HuH-7 (cell line): ENCODE measurements at regions not wholly inside any gene's neighbourhood (a gene's known extent, or its start where the extent isn't known, plus 50 kb on each side); places are given as distances from the start of the nearest gene placed in this dataset.

ENCODE experiments used
- DNase-seq: peaks from one replicate; pipeline ENCODE4 v3.0.0; 2011; ENCODE audit warnings: low spot score

DNA sequence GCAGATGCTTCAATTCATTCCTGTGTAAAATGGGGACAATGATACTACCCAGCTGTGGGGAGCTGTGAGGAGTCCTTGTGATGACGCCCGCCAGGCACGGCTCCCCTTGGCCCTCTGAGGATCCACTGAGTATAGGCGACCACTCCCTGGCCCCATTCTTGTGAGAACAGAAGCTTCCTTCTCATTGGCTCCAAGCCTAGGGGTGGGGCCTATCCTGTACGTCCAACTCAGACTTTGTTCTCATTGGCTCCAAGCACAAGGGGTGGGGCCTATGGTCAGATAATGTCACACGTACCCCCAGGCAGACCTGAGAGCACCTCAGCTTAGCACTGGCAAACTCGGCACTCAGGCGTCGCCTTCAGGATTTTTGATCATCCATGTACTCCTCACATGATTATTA lies 232.9 kb upstream of the MVB12B start:
- DNase-seq = no peak

DNA sequence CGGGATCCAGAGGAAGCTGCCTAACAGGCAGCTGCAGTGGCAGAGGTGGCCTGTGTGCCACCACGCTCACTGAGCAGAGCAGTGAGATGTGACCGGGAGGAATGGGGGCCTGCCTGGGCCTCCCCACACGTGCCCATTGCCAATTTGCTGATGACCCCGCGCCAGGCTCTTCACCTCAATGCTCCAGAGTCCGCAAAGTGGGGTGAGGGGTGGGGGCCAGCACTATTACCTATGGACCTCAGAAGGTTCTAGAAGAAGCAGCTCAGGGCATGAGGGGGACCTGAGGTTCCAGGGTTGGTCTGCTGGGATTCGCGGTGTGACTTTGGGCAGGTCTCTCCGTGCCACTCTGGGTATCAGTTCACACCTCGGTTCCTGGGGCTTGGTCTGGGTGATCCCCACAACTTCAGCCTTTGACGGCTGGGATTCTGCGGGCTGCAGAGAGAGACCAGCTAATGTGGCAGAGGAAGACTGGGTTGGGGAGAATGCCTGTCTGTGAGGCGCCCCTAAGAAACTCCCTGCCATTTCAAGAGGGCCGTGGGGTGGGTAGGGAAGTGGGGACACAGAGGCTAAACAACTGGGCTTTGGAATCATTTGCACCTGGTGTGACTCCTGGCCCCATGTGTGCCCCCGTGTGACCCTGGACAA lies 231.0 kb upstream of the MVB12B start:
- DNase-seq = no peak

DNA sequence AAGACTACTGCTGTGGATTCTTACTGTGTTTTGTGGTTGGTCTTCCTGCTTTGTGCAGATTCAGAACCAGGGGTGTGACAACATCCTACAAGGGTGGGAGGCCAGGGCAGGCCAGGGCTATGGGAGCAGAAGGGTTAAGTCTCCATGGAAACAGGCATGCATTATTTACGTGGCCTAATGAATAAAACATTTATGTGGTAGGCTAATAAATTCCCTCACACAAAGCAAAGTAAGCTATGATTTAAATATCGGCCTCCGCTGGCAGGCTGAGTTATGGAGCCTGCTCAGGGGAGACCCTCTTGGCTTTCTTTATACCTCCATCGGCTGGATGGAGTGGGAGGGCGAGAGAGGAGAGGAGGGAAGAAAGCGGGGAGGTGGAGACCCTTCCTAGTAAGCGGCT lies 230.3 kb upstream of the MVB12B start:
- no peak for DNase-seq

DNA sequence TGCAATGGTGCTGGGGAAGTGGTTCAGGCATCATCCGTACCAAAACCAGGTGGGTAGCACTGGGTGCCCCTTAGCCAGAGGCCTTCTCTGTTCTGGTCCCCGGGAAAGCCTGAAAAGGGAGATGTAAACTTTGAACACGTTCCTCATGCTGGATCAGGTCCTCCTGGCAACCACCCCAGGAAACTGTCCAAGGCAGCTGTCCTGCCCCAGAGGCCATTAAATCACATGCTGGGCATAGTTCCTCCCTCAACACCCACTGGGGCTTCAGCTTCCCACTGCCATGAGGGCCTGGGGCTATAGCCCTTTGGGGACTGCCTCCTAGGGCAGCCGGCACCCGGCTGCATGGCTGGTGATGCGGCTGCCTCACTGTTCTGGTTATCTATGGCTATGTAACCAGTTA lies 228.9 kb upstream of the MVB12B start:
- DNase-seq = no peak

DNA sequence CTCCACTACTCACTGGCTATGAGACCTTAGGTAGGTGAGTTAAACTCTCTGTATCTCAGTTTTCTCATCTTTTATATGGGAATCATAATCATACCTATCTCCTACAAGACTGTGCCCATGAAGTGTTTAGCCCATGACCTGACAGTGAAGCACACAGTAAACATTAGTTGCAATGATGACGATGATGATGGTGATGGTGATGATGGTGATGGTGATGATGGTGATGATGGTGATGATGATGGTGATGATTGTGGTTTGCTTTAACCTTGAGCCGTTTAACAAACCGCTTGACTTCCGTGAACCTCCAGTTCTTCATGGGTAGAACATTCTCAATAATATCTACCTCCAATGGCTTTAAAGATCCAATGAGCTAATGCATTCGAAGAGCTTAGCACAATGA lies 220.2 kb upstream of the MVB12B start:
- no peak for DNase-seq

DNA sequence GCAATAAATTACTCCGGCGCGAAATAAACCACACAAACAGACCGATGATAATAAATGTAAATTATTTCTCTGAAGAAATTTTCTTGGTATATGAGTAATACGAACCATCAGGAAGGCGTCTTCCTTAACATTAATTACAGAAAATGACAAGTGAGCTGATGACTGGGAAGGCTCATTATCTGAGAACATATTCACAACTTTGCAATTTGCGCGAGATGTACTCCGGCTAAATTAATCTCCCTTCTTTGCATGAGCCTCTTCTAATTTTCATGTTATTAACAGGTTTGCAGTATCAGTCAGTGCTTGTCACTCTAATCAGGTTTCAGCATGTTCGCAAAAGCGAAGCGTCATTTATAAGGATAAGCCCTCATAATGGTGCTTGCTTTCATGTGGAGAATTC lies 218.9 kb upstream of the MVB12B start:
- DNase-seq = no peak

DNA sequence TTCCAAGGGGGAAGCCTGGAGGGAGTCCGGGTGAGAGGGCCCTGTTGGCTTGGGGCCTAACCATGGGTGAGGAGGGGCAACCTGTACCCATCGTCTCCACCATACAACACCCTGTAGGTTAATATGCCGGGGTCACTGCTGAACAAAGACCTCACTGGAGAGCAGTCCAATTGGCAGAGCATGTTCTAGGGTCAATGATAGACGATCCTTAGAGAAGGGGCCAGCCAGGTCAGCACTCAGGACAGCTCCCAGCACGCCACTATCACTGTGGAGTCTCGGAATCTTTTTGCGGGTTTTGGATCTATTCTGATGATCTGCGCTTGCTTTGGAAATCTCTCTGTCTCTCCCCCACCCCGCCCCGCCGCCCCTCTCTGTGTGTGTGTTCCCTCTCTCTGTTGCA lies 218.4 kb upstream of the MVB12B start:
- DNase-seq = peak; percentile 44

DNA sequence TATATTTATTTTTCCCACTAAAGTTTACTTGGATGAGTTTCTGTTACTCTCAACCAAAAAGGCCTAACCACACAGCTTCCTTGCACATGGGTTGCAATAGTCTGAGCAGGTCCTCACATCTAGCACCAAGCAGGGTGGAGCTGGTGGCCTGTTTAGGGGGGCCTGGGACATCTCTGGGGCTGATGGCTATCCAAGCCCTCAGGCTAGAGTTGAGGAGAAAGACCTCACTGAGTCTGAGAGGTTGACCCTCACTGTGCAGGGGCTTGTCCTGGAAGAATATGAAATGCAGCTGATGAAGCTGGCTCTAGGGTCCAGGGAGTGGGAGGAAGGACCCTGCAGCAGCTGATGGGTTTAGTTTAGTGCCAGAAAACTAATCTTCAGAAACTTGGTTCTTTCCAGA lies 217.1 kb upstream of the MVB12B start:
- DNase-seq = no peak

DNA sequence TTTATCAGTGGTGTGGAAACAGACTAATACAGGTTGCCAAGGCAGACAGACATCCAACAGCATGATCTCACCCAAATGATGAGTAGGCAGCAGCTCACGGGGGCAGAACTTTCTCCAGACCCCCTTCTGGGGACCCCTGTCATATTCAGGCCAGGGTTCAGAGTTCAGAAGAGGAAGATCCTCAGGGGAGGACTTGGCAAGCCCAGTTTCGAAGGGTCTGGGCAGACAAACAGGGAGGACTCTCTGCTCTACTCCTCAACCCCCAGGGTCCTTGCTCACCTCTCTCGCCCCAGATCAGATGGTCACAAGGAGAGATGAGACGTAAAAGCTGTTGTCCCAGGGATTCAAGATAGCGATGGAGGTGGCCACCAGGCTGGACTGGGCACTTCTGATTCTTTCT lies 215.1 kb upstream of the MVB12B start:
- DNase-seq = no peak

DNA sequence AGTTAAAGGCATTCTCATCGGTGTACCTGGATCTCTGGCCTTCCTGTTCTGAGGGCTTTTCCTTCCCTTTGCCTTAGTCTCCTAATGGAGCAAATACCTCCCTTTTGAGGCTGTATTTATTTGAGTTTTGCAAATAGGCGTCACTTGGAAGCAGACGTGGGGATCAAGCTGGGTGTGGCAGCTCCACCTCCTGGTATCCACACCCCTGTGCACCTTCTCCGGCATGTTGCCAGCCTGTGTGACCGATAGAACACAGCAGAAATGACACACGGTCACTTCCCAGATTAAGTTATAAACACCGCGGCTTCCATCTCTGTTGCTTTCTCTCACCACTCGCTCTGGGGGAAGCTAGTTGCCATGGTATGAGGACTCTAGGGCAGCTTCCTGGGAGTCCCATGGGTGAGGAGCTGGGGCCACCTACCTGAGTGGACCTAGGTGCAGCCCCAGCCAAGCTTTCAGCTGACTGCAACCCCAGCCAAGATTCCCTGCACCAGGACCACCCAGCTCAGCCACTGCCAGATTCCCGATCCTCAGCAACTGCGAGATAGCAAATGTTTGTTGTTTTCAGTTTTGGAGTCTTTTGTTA lies 214.4 kb upstream of the MVB12B start:
- no peak for DNase-seq

DNA sequence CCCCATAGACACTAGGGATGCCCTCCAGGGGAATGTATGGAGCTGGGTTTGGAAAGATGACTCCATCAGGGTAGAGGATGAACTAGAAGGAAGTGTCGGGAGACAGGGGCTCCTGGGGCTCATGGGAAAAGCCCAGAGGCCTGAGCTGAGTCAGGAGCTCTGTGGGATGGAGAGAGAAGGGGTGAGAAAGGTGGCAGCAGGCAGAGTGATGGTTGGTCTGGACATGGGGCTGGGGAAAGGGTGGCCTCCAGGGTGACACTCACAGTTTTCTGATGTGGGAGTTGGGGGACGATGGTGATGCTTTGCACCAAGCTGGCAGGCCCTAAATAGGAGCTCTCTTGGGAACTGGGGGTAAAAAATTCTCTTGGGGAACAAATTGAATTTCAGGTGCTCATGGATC lies 213.5 kb upstream of the MVB12B start:
- no peak for DNase-seq

DNA sequence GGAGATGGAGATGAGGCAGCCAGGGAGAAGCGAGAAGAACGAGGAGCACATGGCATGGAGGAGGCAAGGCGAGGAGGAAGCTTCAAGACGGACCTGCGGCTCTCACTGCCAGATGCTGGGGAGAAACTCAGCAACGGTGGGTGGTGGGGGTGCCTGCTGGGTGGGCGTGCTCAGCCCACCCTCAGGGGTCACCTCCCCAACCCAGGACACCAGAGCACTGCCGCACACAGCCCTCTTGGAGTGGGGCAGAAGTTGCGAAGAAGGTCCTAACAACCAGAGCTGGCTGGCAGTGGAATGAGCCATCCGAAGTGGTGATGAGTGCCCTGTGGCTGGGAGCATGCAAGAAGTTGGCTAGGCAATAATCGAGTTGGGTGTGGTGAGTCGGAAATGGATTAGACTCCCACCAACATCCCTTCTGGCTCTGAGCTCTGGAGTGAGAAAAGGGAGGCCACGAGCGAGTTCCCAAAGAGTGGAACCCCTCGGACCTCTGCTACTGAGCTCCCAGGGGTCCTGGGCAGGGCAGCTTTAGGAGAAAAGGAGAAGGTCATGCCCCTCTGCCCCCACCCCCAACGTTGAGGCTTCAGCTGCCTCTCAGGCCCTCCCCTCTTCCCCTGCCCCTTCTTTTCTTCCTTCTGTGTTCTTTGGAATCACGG lies 212.7 kb upstream of the MVB12B start:
- no peak for DNase-seq

DNA sequence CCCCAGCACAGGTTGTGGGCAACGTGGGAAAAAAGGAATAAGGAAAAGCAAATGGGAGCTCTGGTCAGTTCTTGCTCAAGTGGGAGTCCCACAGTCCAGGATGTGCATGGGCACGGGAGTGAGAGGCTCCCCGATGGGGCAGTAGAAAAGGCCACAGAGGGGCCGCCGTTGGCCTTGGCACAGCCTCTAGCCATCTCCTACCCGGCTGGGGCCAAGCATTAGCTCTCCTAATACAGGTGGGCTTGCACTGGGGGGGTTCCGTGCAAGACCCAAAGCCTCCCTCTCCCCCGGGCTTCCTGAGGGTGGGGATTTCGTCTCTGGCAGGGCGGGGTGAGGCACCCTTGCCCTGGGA lies 212.2 kb upstream of the MVB12B start:
- no peak for DNase-seq

DNA sequence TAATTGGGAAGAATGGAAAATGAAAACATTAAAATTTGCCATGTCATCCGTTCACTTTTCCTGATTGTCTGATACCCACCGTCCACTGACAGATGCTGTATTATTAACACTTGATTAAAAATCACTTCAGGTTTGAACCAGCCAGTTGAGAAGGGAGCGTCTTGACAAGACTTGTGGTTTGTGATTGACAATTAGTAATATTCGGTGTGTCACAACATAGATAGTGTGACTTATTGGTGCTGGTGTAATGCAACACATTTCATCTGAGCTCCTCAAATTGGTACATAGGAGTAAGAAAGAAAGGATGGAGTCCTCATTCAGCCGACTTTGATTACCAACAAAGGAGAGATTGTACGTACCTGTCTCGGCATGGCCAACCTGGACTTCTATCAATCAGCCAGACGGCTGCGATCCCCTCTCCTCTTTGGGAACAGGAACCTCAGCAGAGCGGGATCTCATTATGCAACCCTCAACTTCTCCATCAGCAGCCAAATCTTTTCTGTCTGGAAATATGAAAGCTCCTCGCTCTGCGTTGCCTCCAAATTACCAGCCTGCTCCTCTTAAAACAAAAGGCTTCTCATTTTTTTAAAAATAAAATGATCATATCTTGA lies 211.7 kb upstream of the MVB12B start:
- no peak for DNase-seq

DNA sequence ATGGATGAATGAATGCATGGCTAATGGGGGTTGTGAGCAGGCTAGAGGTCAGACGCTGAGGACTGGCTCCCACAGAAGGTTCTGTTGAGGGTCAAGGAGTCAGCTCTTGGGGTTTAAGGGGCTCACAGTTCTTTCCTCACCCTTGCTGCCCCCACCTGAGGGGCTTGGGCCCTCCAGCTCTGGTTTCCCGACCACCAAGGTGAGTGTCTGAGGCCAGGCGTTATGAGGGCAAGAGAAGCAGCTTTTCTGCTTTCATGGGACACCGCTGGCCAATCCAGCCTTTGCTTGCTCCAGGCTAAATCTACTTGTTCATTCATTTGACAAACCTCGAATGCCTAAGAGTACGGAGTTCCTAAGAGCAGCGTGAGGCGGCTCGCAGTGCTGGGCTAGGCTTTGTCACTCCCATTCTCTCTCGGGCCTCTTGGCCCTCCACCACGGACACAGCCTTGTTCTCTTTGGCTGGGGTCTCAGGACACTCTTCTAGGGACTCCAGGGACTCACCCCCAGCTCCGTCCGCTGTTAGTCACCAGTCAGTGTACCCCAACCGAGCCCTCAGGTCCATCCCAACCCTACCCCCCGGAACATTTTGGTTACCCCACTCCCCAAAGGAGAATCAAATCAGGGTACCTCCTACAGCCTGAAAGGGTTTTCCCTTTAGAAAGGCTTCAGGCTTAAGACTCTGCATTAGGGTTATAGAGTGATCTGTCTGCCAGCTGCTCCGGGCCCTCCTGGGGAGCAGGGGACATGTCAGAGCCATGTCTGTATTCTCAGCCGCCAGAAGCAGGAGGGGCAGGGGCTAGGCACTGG lies 210.1 kb upstream of the MVB12B start:
- DNase-seq = no peak

DNA sequence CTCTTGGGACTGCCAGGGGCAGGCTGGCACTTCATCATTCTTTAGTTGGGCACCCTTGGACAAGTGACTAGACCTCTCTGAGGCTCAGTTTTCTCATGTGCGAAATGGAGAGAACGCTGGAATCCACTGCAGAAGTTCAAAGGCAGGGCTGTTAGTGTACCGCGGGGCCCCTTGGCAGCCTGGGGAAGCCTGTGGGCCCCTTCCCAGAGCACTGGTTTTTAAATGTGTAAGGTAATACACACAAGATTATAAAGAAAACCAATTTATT lies 209.5 kb upstream of the MVB12B start:
- DNase-seq = no peak

DNA sequence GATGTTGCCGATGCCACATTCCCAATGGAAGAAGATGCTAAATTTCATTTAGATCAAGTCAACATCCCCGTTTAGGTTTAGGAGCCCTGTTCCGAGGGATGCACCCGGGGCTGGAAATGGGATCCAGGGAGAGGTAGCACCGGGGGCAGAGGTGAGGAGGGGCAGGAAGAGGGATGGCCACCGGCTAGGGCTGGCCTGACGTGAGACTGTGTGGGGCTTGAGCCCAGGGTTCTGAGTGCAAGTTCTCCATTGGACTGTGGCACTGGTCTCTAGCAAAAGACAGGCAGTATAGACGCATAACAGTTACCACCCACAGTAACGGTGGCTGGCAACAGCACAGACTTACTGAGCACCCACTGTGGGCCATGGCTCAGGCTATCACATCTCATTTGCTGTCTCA lies 209.0 kb upstream of the MVB12B start:
- DNase-seq = no peak

DNA sequence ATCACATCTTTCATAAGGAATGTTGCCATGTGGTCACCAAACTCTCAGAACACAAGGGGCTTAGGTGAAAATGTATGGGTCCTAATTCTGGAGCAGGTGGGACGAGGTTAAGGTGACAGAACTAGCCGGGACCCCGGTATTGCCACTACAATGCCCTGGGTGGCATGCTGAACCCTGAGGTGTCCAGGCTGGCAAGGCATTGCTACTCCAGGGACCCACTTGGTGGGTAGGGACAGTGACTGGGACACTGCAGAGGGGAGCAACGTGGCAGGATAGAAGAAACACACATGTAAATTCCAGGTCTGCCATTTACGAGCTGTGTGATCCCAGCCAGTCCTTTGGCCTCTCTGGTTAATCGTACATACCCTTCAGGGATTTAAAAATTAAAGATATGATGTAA lies 206.9 kb upstream of the MVB12B start:
- DNase-seq = no peak

DNA sequence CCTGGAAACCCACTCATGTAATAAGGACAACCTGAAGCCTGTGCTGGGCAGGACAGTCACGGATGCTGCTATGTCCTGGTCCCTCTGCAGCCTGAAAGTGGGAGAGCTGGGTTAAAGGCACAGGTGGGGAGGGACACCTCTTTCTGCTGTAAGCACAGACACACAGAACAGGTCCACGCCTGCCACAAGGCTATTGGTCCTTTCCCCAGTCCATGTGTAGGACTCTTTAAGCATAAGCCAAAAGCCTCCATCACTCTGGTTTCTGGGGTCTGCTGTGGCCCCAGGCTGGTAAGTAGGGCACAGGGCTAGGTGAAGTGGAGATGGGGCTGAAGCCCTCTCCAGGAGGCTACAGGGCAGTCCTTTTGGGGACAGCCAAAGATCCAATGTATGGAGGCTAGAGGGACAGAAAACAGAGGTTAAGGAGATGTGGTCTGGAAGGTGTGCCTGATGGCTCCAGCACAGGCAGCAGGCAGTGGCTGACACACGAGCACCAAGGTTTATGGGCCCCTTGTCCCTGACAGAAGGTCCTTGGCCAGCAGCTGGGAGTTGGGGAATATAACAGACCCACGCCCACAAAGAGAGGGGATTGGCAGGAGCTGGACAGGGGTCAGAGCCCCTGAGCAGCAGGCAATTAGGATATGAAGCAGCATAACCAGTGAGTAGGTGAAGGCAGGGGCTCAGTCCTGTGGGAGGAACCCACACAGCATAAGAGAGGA lies 203.6 kb upstream of the MVB12B start:
- no peak for DNase-seq

DNA sequence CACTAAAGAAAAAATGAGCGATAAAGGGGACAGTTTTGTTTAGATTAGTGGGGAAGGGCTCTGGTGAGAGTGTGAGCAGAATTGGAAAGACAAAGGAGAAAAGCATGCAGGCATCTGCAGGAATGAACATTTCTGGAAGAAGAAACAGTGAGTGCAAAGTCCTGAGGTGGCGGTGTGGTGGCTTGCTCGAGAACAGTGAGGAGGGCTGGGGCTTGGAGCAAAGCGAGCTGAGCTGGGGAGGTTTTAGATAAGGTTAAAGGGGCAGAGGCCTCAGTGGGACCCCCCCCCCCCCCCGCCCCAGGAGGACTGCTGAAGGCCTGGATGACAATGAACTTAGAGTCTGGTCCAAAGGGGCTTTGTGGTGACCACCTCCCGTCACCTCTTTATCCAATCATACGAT lies 202.7 kb upstream of the MVB12B start:
- no peak for DNase-seq

DNA sequence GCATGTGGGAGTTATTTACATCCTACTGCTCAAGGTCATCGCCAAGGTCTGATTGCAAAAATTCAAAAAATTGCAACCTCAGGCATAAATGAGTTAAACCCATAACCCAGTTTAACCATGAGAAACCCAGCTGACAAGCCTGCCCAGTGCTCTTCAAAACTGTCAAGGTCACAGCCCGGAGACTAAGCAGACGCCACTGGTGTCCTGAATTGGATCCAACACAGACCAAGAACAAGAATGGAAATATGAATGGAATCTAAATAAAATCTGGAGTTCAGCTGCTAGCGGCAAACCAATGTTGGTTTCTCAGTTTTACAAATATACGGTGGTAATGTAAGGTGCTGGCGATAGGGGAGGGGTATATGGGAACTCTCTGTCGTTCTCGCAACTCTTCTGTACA lies 201.5 kb upstream of the MVB12B start:
- no peak for DNase-seq

DNA sequence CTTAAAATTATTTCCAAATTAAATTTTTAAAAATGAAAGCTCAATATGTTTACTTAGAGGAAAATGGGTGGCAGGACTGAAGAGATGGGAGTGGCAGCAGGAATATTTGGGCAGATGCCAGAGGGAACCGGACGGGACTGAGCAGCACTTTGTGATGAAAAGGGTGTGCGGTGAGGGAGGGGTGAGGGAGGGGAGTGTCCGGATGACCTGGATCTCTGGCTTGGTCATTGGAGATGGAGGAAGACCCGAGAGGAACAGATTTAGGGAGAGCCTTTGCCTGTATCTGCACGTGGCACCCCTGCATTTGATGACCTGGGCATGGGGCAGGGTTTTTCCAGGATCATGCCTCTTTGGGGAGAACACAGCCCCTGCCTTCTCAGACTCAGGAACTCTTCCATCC lies 201.1 kb upstream of the MVB12B start:
- no peak for DNase-seq
